Epithelial cell of esophagus (primary cell): ENCODE measurements at regions not wholly inside any gene's neighbourhood (a gene's known extent, or its start where the extent isn't known, plus 50 kb on each side); places are given as distances from the start of the nearest gene placed in this dataset.

Experiments used
- DNase-seq: peaks from one replicate; pipeline ENCODE4 v3.0.0; 2010; ENCODE audit warnings: low read depth
- H3K4me3 ChIP-seq: 2 replicates; pipeline ENCODE4 v1.5.1; 2011; ENCODE audit warnings: mild to moderate bottlenecking, low read length, control low read depth
- CTCF ChIP-seq: IDR thresholded peaks from 2 replicates; pipeline ENCODE4 v1.5.1; 2011; ENCODE audit warnings: low read depth, mild to moderate bottlenecking, low read length, control low read depth, inconsistent platforms; ENCODE audit not compliant: insufficient read depth; ENCODE audit errors: missing control alignments

GRCh38 chr16:60261425-60261824 is 1527.3 kb upstream of the GOT2 start:
- DNase-seq, result no peak
- H3K4me3 ChIP-seq, result no peak overlapping the region
- TF ChIP-seq CTCF, result no peak

- TF ChIP-seq CTCF, result no peak
- no peak for DNase-seq
- H3K4me3 ChIP-seq, result no peak overlapping the region
Observed at GRCh38 chr16:60259956-60260355, 1525.8 kb upstream of the GOT2 start.

GRCh38 chr16:60246086-60246485 is 1512.0 kb upstream of the GOT2 start:
- no peak for DNase-seq
- H3K4me3 ChIP-seq, result no peak overlapping the region
- no peak for TF ChIP-seq CTCF

- no peak overlapping the region for H3K4me3 ChIP-seq
- no peak for TF ChIP-seq CTCF
- no peak for DNase-seq
Observed at GRCh38 chr16:60241671-60242070, 1507.6 kb upstream of the GOT2 start.

GRCh38 chr16:60230666-60231065 is 1496.5 kb upstream of the GOT2 start:
- TF ChIP-seq CTCF, result no peak
- DNase-seq, result peak; percentile 38
- no peak overlapping the region for H3K4me3 ChIP-seq

GRCh38 chr16:60225541-60225940 is 1491.4 kb upstream of the GOT2 start:
- no peak for DNase-seq
- TF ChIP-seq CTCF, result no peak
- no peak overlapping the region for H3K4me3 ChIP-seq

- no peak for DNase-seq
Observed at GRCh38 chr16:60217787-60218186, 1483.7 kb upstream of the GOT2 start.

More at GRCh38 chr16:60217787-60218186, 1483.7 kb upstream of the GOT2 start:
- H3K4me3 ChIP-seq, result no peak overlapping the region
- no peak for TF ChIP-seq CTCF
